Hepatocyte (in vitro differentiated cells): ENCODE measurements at regions not wholly inside any gene's neighbourhood (a gene's known extent, or its start where the extent isn't known, plus 50 kb on each side); places are given as distances from the start of the nearest gene placed in this dataset.

Experiments
- CTCF ChIP-seq: fragments of 200-600 bp; sonication (generic); IDR thresholded peaks from 2 replicates; pipeline ENCODE4 v1.5.1; 2016; ENCODE audit warnings: antibody characterized with exemption, mild to moderate bottlenecking; ENCODE audit not compliant: poor library complexity
- EZH2 ChIP-seq: fragments of 200-600 bp; sonication (generic); IDR thresholded peaks from 2 replicates; pipeline ENCODE4 v1.6.1; 2016; ENCODE audit warnings: antibody characterized with exemption, mild to moderate bottlenecking, borderline replicate concordance
- EZH2phosphoT487 ChIP-seq: fragments of 200-600 bp; sonication (generic); IDR thresholded peaks from one replicate; pipeline ENCODE4 v1.6.1; 2018; ENCODE audit warnings: antibody characterized with exemption, mild to moderate bottlenecking, low read depth, moderate library complexity; ENCODE audit not compliant: unreplicated experiment, severe bottlenecking

GRCh38 chr1:219293410-219293809 lies 119.7 kb downstream of the LYPLAL1 start:
- TF ChIP-seq CTCF (no peak), EZH2 (no peak), EZH2phosphoT487 (no peak)
